ENCODE measurements at regions not wholly inside any gene's neighbourhood (a gene's known extent, or its start where the extent isn't known, plus 50 kb on each side); places are given as distances from the start of the nearest gene placed in this dataset.

- TF ChIP-seq ZFP91 (CRISPR knock-in tag; IDR thresholded peaks at IDR 0.05), result peak; percentile 87
- TF ChIP-seq DEAF1 (CRISPR knock-in tag; IDR thresholded peaks at IDR 0.05), result 0 out of 2 replicates have a peak, but pooled peaks have one; percentile 12
- no peak for TF ChIP-seq RFX1 (IDR thresholded peaks at IDR 0.05)
- TF ChIP-seq ZFX (CRISPR knock-in tag; IDR thresholded peaks at IDR 0.05), result no peak
- peak; percentile 53; the same call in 1 of the 2 replicates for TF ChIP-seq EHMT2 (IDR thresholded peaks at IDR 0.05)
- peak; percentile 25; the same call in 1 of the 2 replicates for TF ChIP-seq NFIC (IDR thresholded peaks at IDR 0.05)
Observed at GRCh38 chr4:38318737-38319455, 345.1 kb upstream of the KLF3 start (continued).

All from K562 (cell line).